HCT116 (cell line): ENCODE measurements at regions not wholly inside any gene's neighbourhood (a gene's known extent, or its start where the extent isn't known, plus 50 kb on each side); places are given as distances from the start of the nearest gene placed in this dataset.

Source experiments
- ATAC-seq: fragments of 200-7000 bp; cut with Tn5 transposase; 2 replicates; pipeline ENCODE4 v1.9.1; 2020; ENCODE audit warnings: mild to moderate bottlenecking, moderate library complexity
- BruUV-seq: library from RNA; stranded (reverse); fragments of 400-500 nt; replicated peaks from 2 replicates; lab custom pipeline; 2021; lab: Mats Ljungman, UMichigan
- CTCF ChIA-PET: fragments of 300-600 bp; sonication (Branson Sonifier 250); formaldehyde crosslinking; loops from one replicate; lab custom pipeline; 2021; ENCODE audit warnings: antibody characterized with exemption; lab: Charles Lee
- POLR2A ChIA-PET: fragments of 300-600, 350-600 bp; sonication (Branson Sonifier 250); formaldehyde crosslinking; loops from one replicate; lab custom pipeline; 2021; ENCODE audit warnings: antibody characterized with exemption; lab: Charles Lee
- RAD21 ChIA-PET, 2 experiments: fragments of 300-600 bp; sonication (Branson Sonifier 250); formaldehyde crosslinking; loops; one replicate each; lab custom pipeline; 2023; ENCODE audit warnings: low total read pairs in 2 of 2; ENCODE audit not compliant: uncharacterized antibody in 2 of 2, unreplicated experiment in 2 of 2, low non-redundant PET in 1 of 2; lab: Charles Lee
- DNase-seq: peaks from one replicate; pipeline ENCODE4 v3.0.0-alpha.2; 2010; ENCODE audit warnings: low read depth, low spot score
- H2AFZ ChIP-seq: fragments of 200-600 bp; shearing (Covaris generic), sonication (generic); 2 replicates; pipeline ENCODE4 v1.6.1; 2017; ENCODE audit warnings: low read depth, mixed run types, mixed read lengths, antibody characterized with exemption, low read length; ENCODE audit not compliant: poor library complexity, severe bottlenecking
- H3K27ac ChIP-seq: 2 replicates; pipeline ENCODE4 v1.5.1; 2012; ENCODE audit warnings: low read depth, low read length
- H3K27me3 ChIP-seq: fragments of 200-600 bp; sonication (generic); 2 replicates; pipeline ENCODE4 v1.6.1; 2016; ENCODE audit warnings: mixed run types, low read length, mixed read lengths; ENCODE audit not compliant: insufficient read depth
- H3K36me3 ChIP-seq, 2 experiments: fragments of 200-500 bp in 1 of 2; fragments of 200-600 bp in 1 of 2; sonication (Bioruptor generic) in 1 of 2; sonication (generic) in 1 of 2; 2 replicates each; pipeline versions ENCODE4 v1.5.1 to v1.6.1; 2014 to 2016; ENCODE audit warnings: low read length in 2 of 2, inconsistent platforms in 1 of 2, mixed read lengths in 1 of 2, mixed run types in 1 of 2; ENCODE audit not compliant: insufficient read depth in 2 of 2, control insufficient read depth in 1 of 2
- H3K4me1 ChIP-seq, 2 experiments: fragments of 200-600 bp in 1 of 2; sonication (generic) in 1 of 2; 2 replicates each; pipeline versions ENCODE4 v1.5.1 to v1.6.1; 2012 to 2017; ENCODE audit warnings: low read length in 2 of 2, inconsistent platforms in 1 of 2, mild to moderate bottlenecking in 1 of 2, mixed read lengths in 1 of 2, mixed run types in 1 of 2, moderate library complexity in 1 of 2; ENCODE audit not compliant: insufficient read depth in 2 of 2, control insufficient read depth in 1 of 2
- H3K4me2 ChIP-seq: fragments of 200-600 bp; sonication (generic); 2 replicates; pipeline ENCODE4 v1.6.1; 2017; ENCODE audit warnings: mixed run types, low read length, mixed read lengths
- H3K4me3 ChIP-seq, 2 experiments: fragments of 200-600 bp in 1 of 2; sonication (generic) in 1 of 2; replicated peaks in 1 of 2; 2 replicates each; pipeline ENCODE4 v1.5.1; 2011 to 2016; ENCODE audit warnings: low read length in 2 of 2, control low read depth in 1 of 2, low read depth in 1 of 2, mild to moderate bottlenecking in 1 of 2, mixed read lengths in 1 of 2, mixed run types in 1 of 2
- H3K79me2 ChIP-seq: fragments of 200-600 bp; sonication (generic); 2 replicates; pipeline ENCODE4 v1.6.1; 2017; ENCODE audit warnings: mild to moderate bottlenecking, mixed run types, low read length, moderate library complexity, mixed read lengths; ENCODE audit not compliant: insufficient read depth
- H3K9ac ChIP-seq: fragments of 200-600 bp; sonication (generic); 2 replicates; pipeline ENCODE4 v1.6.1; 2016; ENCODE audit warnings: low read length, mixed read lengths
- H3K9me2 ChIP-seq: fragments of 200-600 bp; sonication (generic), shearing (Covaris generic); 2 replicates; pipeline ENCODE4 v1.6.1; 2017; ENCODE audit warnings: mixed run types, mild to moderate bottlenecking, moderate library complexity; ENCODE audit not compliant: insufficient read depth
- H3K9me3 ChIP-seq, 2 experiments: fragments of 200-500 bp in 1 of 2; fragments of 200-600 bp in 1 of 2; sonication (Bioruptor generic) in 1 of 2; sonication (generic) in 1 of 2; 2 replicates each; pipeline ENCODE4 v1.6.1; 2014 to 2017; ENCODE audit warnings: low read length in 2 of 2, mixed read lengths in 2 of 2, inconsistent platforms in 1 of 2, low read depth in 1 of 2, mild to moderate bottlenecking in 1 of 2, mixed run types in 1 of 2, moderate library complexity in 1 of 2; ENCODE audit not compliant: control insufficient read depth in 1 of 2, insufficient read depth in 1 of 2
- H4K20me1 ChIP-seq: fragments of 200-600 bp; sonication (generic), shearing (Covaris generic); 2 replicates; pipeline ENCODE4 v1.6.1; 2017; ENCODE audit warnings: mixed run types, mild to moderate bottlenecking, moderate library complexity; ENCODE audit not compliant: insufficient read depth
- CBX3 ChIP-seq: IDR thresholded peaks from 2 replicates; pipeline ENCODE4 v1.6.1; 2012; ENCODE audit warnings: low read depth
- CEBPB ChIP-seq: IDR thresholded peaks from 2 replicates; pipeline ENCODE4 v1.6.1; 2012; ENCODE audit warnings: low read depth
- CTCF ChIP-seq, 3 experiments: fragments of 200-600 bp in 1 of 3; sonication (generic) in 1 of 3; IDR thresholded peaks in 2 of 3; conservative IDR thresholded peaks in 1 of 3; 2 replicates each; pipeline ENCODE4 v1.5.1; 2012 to 2017; ENCODE audit warnings: low read depth in 2 of 3, low read length in 2 of 3, antibody characterized with exemption in 1 of 3, borderline replicate concordance in 1 of 3, control low read depth in 1 of 3, mild to moderate bottlenecking in 1 of 3, mixed read lengths in 1 of 3, mixed run types in 1 of 3, moderate library complexity in 1 of 3; ENCODE audit not compliant: insufficient read depth in 1 of 3
- EGR1 ChIP-seq: IDR thresholded peaks from 2 replicates; pipeline ENCODE4 v1.6.1; 2012; ENCODE audit warnings: low read depth
- ELF1 ChIP-seq: IDR thresholded peaks from 2 replicates; pipeline ENCODE4 v1.6.1; 2012; ENCODE audit warnings: low read depth, borderline replicate concordance
- POLR2A ChIP-seq: IDR thresholded peaks from 2 replicates; pipeline ENCODE4 v1.7.0; 2011; ENCODE audit warnings: borderline replicate concordance; ENCODE audit not compliant: insufficient read depth, insufficient read length; ENCODE audit errors: extremely low read depth
- POLR2AphosphoS5 ChIP-seq: IDR thresholded peaks from 2 replicates; pipeline ENCODE4 v1.6.1; 2011; ENCODE audit warnings: mild to moderate bottlenecking, low read depth, low read length, moderate library complexity
- RAD21 ChIP-seq: IDR thresholded peaks from 2 replicates; pipeline ENCODE4 v1.6.1; 2012; ENCODE audit warnings: low read depth, mild to moderate bottlenecking
- SRF ChIP-seq: IDR thresholded peaks from 2 replicates; pipeline ENCODE4 v1.6.1; 2012; ENCODE audit warnings: low read depth
- TCF7L2 ChIP-seq: IDR thresholded peaks from 2 replicates; pipeline ENCODE4 v1.7.0; 2011; ENCODE audit warnings: borderline replicate concordance, inconsistent platforms; ENCODE audit not compliant: insufficient read depth, insufficient read length; ENCODE audit errors: extremely low read depth
- intact Hi-C: fragments of 100-400 bp; cut with micrococcal nuclease; formaldehyde crosslinking; loops from 2 replicates; pipeline ENCODE4 v1.10.0; 2022
- TF ChIP-seq, protein P1 (sequence below): IDR thresholded peaks from 2 replicates; pipeline ENCODE4 v1.6.1; 2011; ENCODE audit warnings: mild to moderate bottlenecking, low read length, moderate library complexity; ENCODE audit not compliant: insufficient replicate concordance; ENCODE audit errors: extremely low read depth
- TF ChIP-seq, protein P2 (sequence below): IDR thresholded peaks from 2 replicates; pipeline ENCODE4 v1.6.1; 2012
- TF ChIP-seq, protein P3 (sequence below): IDR thresholded peaks from 2 replicates; pipeline ENCODE4 v1.6.1; 2012; ENCODE audit warnings: low read depth

- Histone ChIP-seq H3K9me2 (no peaks in the 10 kb centered on the region), H3K36me3 (no peaks in the 10 kb centered on the region), H3K4me1 (no peaks in the 10 kb centered on the region), H3K79me2 (no peaks in the 10 kb centered on the region), H3K9ac (no peak overlapping the region), H4K20me1 (no peaks in the 10 kb centered on the region), H3K27me3 (no peaks in the 10 kb centered on the region)
- intact Hi-C loops: no loop called here
- ATAC-seq (no peak), DNase-seq (no peak)
- no TSS peak for BruUV-seq
- POLR2A ChIA-PET: no interaction called here
- RAD21 ChIA-PET: no interaction called here
- TF ChIP-seq RAD21 (no peak), CTCF (IDR thresholded peaks at IDR 0.05 in 2 of 3, conservative IDR thresholded peaks at IDR 0.05 in 1 of 3; ENCODE audit: borderline replicate concordance in 1 of 3, insufficient read depth in 1 of 3, low read depth in 2 of 3, low read length in 2 of 3) (no peak), POLR2AphosphoS5 (no peak), ELF1 (no peak), SRF (no peak), CEBPB (no peak), EGR1 (no peak), POLR2A (no peak), CBX3 (no peak), TCF7L2 (no peak)
- TF ChIP-seq, protein P1, sequence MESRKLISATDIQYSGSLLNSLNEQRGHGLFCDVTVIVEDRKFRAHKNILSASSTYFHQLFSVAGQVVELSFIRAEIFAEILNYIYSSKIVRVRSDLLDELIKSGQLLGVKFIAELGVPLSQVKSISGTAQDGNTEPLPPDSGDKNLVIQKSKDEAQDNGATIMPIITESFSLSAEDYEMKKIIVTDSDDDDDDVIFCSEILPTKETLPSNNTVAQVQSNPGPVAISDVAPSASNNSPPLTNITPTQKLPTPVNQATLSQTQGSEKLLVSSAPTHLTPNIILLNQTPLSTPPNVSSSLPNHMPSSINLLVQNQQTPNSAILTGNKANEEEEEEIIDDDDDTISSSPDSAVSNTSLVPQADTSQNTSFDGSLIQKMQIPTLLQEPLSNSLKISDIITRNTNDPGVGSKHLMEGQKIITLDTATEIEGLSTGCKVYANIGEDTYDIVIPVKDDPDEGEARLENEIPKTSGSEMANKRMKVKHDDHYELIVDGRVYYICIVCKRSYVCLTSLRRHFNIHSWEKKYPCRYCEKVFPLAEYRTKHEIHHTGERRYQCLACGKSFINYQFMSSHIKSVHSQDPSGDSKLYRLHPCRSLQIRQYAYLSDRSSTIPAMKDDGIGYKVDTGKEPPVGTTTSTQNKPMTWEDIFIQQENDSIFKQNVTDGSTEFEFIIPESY: no peak
- TF ChIP-seq, protein P2, sequence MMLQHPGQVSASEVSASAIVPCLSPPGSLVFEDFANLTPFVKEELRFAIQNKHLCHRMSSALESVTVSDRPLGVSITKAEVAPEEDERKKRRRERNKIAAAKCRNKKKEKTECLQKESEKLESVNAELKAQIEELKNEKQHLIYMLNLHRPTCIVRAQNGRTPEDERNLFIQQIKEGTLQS: no peak
- TF ChIP-seq, protein P3, sequence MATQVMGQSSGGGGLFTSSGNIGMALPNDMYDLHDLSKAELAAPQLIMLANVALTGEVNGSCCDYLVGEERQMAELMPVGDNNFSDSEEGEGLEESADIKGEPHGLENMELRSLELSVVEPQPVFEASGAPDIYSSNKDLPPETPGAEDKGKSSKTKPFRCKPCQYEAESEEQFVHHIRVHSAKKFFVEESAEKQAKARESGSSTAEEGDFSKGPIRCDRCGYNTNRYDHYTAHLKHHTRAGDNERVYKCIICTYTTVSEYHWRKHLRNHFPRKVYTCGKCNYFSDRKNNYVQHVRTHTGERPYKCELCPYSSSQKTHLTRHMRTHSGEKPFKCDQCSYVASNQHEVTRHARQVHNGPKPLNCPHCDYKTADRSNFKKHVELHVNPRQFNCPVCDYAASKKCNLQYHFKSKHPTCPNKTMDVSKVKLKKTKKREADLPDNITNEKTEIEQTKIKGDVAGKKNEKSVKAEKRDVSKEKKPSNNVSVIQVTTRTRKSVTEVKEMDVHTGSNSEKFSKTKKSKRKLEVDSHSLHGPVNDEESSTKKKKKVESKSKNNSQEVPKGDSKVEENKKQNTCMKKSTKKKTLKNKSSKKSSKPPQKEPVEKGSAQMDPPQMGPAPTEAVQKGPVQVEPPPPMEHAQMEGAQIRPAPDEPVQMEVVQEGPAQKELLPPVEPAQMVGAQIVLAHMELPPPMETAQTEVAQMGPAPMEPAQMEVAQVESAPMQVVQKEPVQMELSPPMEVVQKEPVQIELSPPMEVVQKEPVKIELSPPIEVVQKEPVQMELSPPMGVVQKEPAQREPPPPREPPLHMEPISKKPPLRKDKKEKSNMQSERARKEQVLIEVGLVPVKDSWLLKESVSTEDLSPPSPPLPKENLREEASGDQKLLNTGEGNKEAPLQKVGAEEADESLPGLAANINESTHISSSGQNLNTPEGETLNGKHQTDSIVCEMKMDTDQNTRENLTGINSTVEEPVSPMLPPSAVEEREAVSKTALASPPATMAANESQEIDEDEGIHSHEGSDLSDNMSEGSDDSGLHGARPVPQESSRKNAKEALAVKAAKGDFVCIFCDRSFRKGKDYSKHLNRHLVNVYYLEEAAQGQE: no peak
- TF ChIP-seq, all 23 proteins: peak for 0
- CTCF ChIA-PET: no interaction called here
- Histone ChIP-seq H3K27ac (no peak overlapping the region), H3K4me2 (no peak overlapping the region), H2AFZ (no peak overlapping the region), H3K4me3 (no peak overlapping the region), H3K9me3 (no peaks in the 10 kb centered on the region)
Observed at GRCh38 chr4:108237693-108238092, 69.0 kb upstream of the LEF1 start.
